Germinal center (tissue), 1 donor: ENCODE measurements at regions not wholly inside any gene's neighbourhood (a gene's known extent, or its start where the extent isn't known, plus 50 kb on each side); places are given as distances from the start of the nearest gene placed in this dataset.

Experiments
- DNase-seq: peaks from one replicate; pipeline ENCODE4 v3.0.0; 2012; ENCODE audit warnings: mixed read lengths, low spot score

DNA sequence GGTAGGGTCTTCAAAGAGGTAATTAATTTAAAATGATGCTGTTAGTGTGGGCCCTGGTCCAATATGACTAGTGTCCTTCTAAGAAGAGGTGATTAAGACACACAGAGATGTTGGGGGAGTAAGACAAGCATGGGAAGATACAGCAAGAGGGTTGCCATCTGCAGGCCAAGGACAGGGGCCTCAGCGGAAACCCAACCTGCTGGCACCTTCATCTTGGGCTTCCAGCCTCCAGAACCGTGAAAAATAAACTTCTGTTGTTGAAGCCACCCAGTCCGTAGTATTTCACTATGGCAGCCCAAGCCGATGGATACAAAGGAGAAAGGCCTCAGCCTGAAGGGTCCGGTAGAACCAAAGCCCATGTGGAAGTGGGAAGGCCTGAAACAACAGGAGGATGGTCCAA lies 161.7 kb upstream of the UBE2E1 start:
- no peak for DNase-seq

DNA sequence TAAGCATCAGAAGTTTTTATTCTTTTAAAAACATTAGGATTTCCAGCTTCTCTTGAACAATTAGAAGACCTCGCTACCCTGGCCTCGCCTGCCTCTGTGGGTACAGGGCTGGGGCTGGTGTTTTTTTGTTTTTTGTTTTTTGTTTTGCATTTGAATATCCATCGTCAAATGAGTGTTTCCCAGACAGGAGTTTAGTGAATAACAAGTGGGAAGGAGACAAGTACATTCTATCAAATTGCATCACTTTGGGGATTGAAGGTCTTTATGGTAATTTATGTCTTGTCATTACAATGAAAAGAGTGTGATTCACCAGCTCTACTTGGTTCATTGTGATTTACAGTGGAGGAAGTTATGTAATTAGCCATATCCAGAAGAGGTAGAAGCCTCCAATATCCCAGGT lies 161.1 kb upstream of the UBE2E1 start:
- no peak for DNase-seq

DNA sequence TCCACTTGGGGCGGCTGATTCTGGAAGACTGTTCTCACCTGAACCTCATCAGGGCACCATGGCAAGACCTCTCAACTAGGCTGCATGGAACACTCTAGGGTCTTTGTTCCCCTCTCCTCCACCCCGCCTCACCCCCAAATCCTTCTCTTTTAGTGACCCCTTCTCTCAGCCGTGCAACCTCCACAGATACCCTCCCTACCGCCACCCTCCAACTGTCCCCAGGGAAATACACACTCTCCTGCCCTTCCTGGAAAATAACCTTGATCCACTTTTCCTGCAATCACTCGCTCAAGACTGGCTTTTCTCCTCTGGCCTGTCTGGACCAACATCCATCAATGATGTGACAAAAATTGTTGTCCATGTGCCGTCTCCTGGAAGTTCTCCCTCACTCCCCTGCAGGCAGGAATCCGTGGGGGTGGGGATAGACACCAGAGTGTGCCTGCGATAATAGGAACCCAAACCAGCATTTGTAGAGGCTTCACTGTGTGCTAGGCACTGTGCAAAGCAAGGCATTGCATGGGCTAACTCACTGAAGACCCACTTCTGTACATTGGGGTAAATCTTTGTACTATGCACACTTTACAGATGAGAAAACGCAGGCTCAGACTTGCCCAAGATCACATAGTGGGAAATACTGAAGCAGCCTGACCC lies 160.1 kb upstream of the UBE2E1 start:
- DNase-seq, result no peak

DNA sequence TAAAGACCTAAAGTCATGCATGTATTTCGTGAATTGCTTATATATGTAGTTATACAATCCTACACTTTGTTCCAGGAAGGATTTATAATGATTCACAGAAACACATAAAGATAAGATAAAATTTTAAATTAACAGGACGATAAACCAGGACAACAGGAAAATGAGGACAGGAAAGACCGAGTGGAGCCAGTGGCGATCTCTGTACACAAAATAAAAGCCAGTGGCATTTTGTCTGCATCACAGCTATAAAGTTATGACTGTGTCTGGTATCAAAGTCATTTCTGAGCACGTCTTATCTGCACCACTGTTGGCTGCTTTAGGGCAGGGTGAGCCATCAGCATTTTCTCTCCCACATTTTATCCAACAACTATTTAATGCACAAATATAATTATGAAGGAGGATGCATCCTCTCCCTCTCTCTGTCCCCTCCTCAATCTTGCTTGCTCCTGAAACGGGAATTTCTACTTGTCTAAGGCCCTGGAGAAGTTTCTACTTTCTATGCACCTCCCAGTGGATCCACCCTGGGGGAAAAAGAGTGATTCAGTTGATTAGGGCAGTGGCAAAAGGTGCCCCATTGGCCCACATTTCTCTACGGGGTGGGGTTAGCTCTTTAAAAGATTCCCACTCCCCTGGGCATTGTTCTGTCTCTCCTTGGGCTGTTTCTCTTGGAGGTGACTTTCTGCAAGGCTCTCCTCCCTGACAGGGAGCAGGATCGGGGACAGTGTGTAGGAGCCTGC lies 159.4 kb upstream of the UBE2E1 start:
- DNase-seq, result no peak

- DNase-seq, result no peak
Observed at GRCh38 chr3:23647706-23648258, 158.0 kb upstream of the UBE2E1 start.

DNA sequence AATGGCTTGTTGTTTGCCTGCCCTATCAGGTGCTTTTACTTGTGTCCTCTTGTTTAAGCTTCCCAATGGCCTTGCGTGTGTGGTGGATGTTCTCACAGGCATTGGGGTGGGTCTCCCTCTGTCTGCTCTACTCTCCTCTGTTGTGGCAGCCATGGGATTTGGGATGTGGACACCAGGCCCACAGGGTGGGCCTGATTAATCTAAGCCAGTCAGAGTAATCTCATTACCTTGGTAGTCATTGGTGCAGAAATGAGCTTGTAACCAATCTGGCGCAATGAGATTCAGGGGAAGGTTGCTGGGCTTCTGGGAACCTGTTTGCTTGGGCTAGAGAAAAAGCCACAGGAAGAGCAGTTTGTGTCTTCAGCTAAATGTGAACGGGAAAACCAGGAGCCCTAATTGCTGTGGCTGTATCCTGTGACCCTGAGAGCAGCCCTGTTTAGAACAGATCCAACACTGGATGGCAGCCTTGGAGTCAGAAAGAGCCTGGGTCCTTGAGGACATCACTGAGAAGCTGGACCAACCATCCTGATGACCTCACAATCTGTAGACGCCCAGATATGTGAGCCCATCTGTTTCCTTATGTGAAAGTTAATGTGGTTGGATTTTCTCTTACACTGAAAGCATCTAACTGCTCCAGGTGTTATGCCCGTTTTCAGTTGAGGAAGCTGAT lies 157.3 kb upstream of the UBE2E1 start:
- no peak for DNase-seq

- no peak for DNase-seq
Observed at GRCh38 chr3:23648996-23649395, 156.8 kb upstream of the UBE2E1 start.

GRCh38 chr3:23649448-23649847 lies 156.3 kb upstream of the UBE2E1 start:
- no peak for DNase-seq

DNA sequence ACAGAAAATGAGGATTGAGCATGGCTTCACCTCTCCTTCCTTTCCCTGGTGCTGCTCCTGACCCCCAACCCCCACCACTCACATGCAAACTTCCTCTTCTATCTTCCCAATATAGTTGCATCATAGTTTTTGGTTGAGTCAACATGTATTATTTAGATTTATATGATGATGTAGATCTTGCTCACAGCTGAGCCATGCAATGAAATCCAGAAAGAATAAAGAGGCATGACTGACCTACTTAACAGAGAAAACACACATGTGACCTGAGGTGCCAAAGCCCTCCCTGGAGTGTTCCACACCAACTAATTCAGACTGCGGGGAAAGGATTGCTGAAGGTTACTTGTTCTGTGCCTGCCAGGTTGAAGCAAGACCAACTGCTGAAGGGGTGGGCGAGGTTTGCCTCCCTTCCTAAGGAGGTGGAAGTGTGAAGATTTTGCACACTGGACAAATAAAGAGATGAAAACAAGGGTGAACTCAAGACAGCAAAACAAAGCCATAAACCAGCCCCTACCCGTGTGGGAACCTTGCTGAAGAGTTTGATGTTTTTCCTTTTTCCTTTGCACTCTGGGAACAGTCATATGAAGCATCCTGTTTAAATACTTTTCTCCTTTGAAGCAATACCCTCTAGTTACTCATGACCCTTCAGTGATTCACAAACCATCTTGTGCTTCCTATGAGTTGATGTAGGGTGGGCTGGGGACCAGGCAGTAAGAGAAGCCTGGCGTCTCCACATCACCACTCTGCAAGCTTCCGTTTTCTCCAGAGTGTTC lies 155.2 kb upstream of the UBE2E1 start:
- DNase-seq, result no peak

DNA sequence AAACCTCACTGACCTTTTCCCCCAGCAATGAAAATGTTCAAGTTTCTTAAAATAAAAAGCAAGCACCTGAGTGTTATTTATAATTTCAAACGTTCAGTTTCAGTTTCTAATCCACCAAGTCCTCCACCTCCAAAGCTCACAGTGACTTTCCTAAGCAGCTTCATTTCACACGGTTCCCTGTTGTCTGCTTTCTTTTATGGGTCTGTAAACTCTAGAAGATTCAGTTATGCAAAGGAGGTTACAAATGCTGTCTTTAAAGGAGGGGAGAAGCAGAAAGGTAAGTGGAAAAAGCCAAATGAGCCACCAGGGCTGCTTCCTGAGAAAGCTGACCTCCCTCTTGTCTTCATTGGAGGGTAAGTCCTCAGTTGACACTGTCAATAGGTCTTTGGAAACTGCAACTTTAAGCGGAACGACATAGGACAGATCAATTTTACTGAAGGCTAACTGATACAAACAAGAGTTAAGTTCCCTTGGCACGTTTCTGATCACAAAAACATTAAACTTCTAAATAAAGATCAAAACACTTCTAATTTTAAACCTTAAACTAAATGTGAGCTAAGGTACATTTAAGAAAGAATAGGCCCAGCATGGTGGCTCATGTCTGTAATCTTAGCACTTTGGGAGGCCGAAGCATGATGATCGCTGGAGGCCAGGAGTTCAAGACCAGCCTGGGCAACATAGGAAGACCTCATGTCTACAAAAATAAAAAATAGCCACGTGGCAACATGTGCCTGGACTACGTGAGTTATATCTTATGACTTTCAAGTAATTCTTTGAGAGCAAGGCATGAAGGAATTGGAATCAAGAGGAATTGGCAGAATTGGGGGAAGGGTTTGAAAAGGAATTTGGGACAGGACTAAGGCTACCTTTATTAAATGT lies 151.9 kb upstream of the UBE2E1 start:
- DNase-seq, result peak; percentile 49

DNA sequence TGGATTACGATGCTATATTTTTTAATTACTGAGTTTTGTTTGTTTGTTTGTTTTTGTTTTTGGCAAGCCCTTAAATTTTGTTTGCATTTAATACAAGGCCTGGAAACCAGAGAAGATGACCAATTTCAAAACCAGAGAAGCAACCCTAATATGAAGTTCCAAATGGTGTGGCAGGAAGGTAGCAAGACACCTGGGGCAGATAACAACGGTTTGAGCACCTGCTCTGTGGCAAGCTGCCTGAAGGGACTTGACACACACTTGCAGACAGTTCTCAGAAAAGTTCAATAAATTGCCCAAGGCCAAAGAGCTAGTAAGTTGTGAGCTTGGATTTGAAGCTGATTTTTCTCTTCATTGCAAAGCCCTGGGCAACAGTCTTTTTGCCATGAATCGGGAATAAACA lies 151.2 kb upstream of the UBE2E1 start:
- DNase-seq, result no peak

DNA sequence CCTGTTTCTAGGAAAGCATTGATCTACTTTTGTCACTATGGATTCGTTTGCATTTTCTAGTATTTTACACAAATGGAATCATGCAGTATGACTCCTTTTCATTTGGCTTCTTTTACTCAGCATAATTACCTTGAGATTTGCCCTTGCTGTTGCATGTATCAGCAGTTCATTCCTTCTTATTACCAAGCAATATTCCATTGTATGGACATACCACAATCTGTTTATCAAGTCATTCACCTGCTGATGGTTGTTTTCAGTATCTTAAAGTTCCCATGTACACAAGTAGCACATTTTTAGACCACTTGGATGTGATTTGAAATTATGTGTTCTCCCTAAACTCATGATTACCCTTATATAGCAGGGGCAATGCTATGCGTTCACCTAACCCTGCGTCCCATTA lies 150.0 kb upstream of the UBE2E1 start:
- no peak for DNase-seq

- no peak for DNase-seq
Observed at GRCh38 chr3:23656199-23656598, 149.6 kb upstream of the UBE2E1 start.

DNA sequence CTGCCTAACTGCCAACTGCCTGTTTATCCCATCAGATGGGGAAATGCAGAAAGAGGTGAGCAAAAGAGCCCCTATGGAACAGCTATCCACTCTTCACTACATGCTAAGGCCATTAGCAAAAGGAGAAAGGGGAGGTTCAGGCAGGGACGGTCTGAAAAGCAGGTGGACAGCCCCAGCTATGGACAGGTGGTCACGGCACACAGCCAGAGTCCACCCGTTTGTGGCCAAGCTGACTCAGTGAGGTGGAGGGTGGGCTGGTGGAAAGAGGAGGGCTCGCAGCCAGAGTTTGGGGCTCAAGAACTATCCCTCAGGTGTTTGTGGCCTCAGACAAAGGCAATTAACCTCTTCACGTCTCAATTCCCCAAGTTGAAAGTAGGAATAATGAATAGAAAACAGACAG lies 148.9 kb upstream of the UBE2E1 start:
- no peak for DNase-seq

DNA sequence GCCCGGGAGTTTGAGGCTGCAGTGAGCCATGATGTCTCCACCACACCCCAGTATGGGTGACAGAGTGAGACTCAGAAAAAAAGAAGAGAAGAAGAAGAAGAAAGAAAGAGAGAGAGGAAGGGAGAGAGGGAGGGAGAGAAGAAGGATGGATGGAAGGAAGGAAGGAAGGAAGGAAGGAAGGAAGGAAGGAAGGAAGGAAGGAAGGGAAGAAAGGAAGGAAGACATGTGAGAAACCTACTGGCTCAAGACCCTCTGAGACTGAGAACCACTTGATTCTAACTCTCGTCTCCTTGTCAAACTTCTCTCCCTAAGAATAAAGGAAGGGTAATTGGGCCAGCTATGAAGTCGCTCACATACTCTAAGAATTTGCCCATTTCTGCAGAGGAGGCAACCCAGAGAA lies 148.1 kb upstream of the UBE2E1 start:
- no peak for DNase-seq

DNA sequence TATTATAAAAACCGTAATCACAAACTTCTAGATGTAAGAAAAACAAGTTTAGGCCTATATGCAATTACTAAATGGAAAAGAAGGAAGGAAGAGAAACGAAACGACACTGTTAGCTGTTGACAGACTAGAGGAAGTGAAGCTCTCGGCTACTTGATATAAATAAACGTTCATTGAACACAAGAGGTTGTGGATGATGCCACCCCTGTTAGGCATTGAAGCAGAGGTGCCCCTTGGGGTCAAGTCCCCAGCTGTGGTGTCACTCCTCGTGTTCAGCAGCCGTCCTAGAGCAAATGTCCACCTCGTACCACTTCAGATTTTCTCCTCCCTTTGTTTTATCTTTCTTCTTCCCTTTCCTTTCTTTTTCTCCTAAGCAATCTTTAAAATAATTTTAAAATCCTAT lies 146.5 kb upstream of the UBE2E1 start:
- peak; percentile 69 for DNase-seq

GRCh38 chr3:23659840-23660430 lies 145.8 kb upstream of the UBE2E1 start:
- no peak for DNase-seq

DNA sequence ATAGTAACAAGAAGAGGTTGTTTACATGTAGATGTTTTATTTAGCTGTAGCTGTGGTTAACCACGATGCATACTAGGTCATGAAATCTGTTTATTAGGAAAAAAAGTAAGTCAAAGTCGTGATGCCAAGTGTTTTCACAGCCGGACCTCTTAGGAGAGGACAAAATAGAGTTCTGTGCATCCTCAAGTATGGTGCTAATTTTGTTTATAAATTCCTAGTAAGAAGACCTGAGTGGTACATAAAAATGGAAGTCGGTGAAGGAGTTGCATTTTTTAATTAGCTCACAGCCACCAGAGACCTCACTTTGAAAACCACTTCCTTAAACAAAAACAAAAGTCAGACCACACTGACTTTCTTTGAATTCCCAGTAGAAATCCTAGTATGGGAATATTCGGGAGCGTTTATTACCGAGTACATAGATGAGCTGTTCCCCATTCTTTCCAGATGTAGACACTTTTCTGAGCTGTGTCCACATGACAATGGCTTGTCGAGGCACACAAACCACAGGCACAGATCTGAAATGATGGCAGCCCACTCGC lies 143.6 kb upstream of the UBE2E1 start:
- DNase-seq, result no peak

- DNase-seq, result no peak
Observed at GRCh38 chr3:23663246-23663645, 142.5 kb upstream of the UBE2E1 start.

- no peak for DNase-seq
Observed at GRCh38 chr3:23663661-23664186, 142.0 kb upstream of the UBE2E1 start.
